ENCODE measurements at regions not wholly inside any gene's neighbourhood (a gene's known extent, or its start where the extent isn't known, plus 50 kb on each side); places are given as distances from the start of the nearest gene placed in this dataset.
A peak's percentile ranks its signal among the peaks of the same experiment; 100 is the strongest.

DNA sequence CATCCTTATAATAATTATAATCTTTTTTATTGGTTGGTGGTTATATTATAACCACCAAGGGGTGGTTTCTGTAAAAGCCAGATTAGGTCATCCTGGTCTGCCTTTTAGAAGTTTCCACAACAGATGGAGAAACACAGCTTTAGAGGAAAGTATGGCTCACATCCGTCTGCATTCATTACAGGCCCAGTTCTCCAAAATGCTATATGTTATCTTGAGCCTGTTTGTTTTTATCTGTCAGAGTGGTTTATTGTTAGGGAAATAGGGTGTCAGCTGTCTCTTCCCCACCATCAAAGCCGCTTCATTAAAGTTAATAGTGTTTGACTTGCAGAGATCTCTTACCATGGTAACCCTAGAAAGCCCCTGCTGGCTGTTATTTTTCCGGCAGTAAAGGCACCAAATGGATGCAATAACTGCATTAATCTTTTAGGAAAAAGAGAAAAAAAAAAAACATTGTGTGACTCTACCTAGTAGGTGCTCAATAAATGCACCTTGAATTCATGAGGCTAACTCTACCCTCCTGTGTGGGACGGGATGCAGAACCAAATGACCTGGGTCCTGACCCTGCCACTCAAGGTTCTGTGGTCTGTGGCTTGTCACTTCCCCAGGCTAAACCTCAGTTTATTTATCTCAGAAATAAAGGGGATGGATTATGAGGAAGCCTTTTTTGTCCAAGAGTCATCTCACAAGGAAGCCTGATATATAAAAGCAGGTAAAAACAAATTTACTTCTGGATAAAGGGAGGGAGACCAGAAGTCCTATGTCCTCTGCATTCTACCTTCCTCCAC, 118.3 kb downstream of the WT1 start:
- DNase-seq (ENCODE audit: low read depth, low spot score): no peak

DNA sequence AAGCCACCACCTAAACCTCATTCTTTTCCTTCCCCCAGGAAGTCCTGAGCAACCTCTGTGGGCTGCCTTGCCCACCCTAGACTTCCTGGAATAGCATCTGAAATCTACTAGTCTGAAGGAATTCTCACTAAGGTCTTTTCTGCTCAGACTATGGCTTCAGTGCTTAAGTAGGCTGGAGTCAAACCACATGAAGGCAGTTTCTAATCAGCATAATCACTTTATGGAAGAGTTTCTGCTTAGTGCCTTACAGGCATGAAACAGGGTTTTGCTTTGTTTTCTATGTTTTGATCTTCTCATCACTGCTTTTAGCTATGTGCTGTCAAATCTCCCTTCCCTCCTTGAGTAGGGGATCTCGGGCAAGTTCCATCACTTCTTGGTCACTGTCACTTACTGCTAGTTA, 117.7 kb downstream of the WT1 start:
- DNase-seq (ENCODE audit: low read depth, low spot score): no peak

DNA sequence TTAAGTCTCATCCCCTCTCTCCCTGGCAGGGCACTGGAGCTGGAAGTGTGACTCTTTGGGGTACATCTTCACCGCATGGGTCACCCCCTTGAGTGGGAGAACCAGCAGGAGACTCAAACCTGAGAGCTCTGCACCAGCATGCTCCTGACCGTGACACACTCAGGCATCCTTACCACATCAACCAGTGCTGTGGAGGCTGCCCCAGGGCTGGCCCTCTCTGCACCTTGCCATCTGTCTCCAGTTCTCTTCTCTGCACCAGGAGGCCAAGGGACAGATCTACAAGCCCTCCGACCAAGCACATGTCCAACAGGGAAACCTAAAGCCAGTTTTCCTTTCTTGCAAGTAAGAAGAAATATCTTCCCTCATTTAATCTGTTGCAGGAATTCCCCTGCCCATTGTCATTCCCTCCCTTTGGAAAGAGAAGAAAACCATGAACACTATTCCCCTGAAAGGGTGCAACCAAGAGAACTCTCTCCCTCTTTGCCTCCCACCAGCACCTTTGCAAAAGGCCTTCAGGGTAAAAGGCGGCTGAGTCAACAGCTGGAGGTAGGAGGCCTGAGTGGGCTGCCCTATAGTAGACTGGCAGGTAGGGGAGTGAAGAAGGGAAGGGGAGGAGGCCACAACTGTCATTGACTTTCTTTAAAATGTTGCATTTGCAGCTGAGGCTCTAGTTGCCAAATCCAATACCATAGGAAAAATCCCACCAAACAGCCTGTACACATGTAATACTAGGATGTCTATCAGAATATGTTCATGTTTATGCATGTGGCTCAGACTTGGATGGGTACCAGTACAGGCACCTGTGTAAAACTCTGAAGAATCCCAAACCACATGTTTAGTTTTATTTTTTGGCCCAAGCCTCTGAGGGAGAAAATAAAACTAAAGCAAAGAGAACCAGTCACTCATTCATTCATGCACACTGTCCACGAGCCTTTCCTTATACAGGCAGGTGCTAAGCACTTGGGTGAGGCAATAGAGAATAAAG, 117.0 kb downstream of the WT1 start:
- no peak for DNase-seq (ENCODE audit: low read depth, low spot score)

DNA sequence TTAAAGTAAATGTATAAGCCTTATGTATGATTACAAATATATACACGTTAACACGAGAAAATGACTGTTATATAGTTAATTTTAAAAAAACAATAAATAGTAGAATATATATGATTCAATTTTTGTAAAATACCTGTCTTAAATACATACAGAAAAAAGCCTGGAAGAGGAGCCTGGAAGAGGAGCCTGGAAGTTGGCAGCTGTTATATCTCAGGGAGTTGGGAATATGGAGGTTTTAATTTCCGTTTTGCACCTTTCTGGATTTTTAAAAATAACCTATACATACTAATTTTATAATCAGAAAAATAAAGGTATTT, 111.6 kb downstream of the WT1 start:
- DNase-seq (ENCODE audit: low read depth, low spot score): no peak

GRCh38 chr11:32325187-32325586, 110.2 kb downstream of the WT1 start:
- DNase-seq (ENCODE audit: low read depth, low spot score): no peak

- DNase-seq (ENCODE audit: low read depth, low spot score): no peak
Observed at GRCh38 chr11:32325725-32326124, 109.6 kb downstream of the WT1 start.

DNA sequence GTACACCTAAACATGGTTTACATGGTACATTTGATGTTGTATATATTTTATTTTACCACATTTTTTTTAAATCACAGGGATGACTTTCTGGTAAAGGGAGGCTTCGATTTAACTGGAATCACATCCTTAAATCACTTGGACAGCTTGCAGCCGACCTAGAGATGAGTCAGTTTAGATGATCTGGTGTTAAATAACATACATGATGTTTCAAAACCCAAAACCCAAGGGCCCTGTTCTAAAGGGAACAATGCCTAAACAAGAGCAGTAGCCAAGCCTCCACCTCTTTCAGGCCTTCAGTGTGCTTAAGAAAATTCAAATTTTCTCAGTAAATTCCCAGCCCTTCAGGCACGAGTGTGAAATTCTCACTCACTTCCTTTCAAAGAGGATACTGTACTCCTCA, 108.8 kb downstream of the WT1 start:
- no peak for DNase-seq (ENCODE audit: low read depth, low spot score)

GRCh38 chr11:32328392-32328791, 106.9 kb downstream of the WT1 start:
- DNase-seq (ENCODE audit: low read depth, low spot score): no peak

DNA sequence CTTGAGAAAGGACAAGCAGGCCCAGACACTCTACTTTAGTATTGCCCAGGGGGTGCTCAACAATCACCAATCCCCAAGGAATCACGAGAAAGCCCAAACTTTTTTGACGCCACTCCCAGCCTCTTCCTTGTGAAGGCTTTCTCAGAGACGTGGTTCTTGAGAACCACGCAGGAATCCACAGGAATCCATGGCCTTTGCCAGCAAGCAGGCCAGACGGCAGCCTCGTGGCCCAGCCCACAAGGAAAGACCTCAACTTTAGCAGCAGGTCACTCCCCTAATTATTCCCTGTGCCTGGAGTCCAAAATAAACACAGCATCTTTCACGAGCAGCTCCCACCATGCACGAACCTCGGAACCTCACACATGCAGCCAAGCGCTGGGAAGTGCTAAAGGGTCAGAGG, 104.2 kb downstream of the WT1 start:
- DNase-seq (ENCODE audit: low read depth, low spot score): no peak

DNA sequence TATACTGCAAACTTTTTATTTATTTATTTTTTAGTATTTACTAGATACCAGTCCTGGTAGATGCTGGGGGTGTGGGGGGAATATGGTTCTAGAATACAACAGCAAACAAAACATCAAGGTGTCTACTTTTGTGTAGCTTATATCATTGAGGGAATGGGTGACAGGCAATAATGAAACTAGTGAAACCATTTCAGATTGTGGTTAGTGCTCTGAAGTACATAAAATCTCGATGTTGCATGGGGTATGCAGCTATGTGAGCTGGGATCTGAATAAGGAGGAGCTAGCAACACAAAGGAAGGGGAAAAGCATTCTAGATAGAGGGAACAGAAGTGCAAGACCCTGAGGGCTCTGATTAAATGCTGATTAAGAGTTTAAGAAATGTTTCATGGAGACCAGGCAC, 103.5 kb downstream of the WT1 start:
- DNase-seq (ENCODE audit: low read depth, low spot score): no peak

- no peak for DNase-seq (ENCODE audit: low read depth, low spot score)
Observed at GRCh38 chr11:32332990-32333319, 102.4 kb downstream of the WT1 start.

DNA sequence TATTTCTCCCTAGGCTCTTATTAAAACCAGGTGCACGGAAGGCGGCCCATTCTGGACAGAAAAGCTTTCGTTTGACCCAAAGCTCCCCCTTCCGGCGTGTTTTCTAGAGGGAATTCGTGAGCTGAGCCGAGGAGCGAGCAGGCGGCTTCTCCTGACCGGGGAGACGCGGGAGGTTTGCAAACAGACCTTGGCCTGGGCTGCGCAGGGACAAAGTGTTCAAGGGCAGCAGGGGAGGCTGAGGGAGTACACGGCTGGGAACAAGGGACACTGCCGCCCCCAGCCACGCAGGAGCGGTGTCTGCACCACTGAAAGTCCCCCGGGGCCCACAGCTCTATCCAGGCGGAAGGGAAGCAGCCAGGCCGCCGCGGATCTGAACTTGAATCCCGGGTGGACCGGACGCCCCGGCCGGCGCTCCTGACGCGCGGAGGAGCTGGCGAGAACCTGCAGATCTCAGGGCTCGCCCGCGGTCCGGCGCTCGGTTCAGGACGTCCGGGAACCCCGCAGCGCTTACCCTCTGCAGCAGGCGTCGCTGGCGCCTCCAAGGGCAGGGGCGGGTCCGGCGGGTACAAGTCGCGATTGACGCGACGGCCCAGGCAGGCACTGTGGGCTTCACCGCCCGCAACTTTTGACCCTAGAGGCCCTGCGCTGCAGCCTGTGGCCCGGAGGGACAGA, 101.9 kb downstream of the WT1 start:
- peak; percentile 40 for DNase-seq (ENCODE audit: low read depth, low spot score)

- DNase-seq (ENCODE audit: low read depth, low spot score): peak; percentile 54
Observed at GRCh38 chr11:32334822-32335221, 100.5 kb downstream of the WT1 start.
